HCT116 (cell line): ENCODE measurements at regions not wholly inside any gene's neighbourhood (a gene's known extent, or its start where the extent isn't known, plus 50 kb on each side); places are given as distances from the start of the nearest gene placed in this dataset.

Experiments used
- ATAC-seq: fragments of 200-7000 bp; cut with Tn5 transposase; 2 replicates; pipeline ENCODE4 v1.9.1; 2020; ENCODE audit warnings: mild to moderate bottlenecking, moderate library complexity
- BruUV-seq: library from RNA; stranded (reverse); fragments of 400-500 nt; replicated peaks from 2 replicates; lab custom pipeline; 2021; lab: Mats Ljungman, UMichigan
- CTCF ChIA-PET: fragments of 300-600 bp; sonication (Branson Sonifier 250); formaldehyde crosslinking; loops from one replicate; lab custom pipeline; 2021; ENCODE audit warnings: antibody characterized with exemption; lab: Charles Lee
- POLR2A ChIA-PET: fragments of 300-600, 350-600 bp; sonication (Branson Sonifier 250); formaldehyde crosslinking; loops from one replicate; lab custom pipeline; 2021; ENCODE audit warnings: antibody characterized with exemption; lab: Charles Lee
- RAD21 ChIA-PET, 2 experiments: fragments of 300-600 bp; sonication (Branson Sonifier 250); formaldehyde crosslinking; loops; one replicate each; lab custom pipeline; 2023; ENCODE audit warnings: low total read pairs in 2 of 2; ENCODE audit not compliant: uncharacterized antibody in 2 of 2, unreplicated experiment in 2 of 2, low non-redundant PET in 1 of 2; lab: Charles Lee
- DNase-seq: peaks from one replicate; pipeline ENCODE4 v3.0.0-alpha.2; 2010; ENCODE audit warnings: low read depth, low spot score
- H2AFZ ChIP-seq: fragments of 200-600 bp; shearing (Covaris generic), sonication (generic); 2 replicates; pipeline ENCODE4 v1.6.1; 2017; ENCODE audit warnings: low read depth, mixed run types, mixed read lengths, antibody characterized with exemption, low read length; ENCODE audit not compliant: poor library complexity, severe bottlenecking
- H3K27ac ChIP-seq: 2 replicates; pipeline ENCODE4 v1.5.1; 2012; ENCODE audit warnings: low read depth, low read length
- H3K27me3 ChIP-seq: fragments of 200-600 bp; sonication (generic); 2 replicates; pipeline ENCODE4 v1.6.1; 2016; ENCODE audit warnings: mixed run types, low read length, mixed read lengths; ENCODE audit not compliant: insufficient read depth
- H3K36me3 ChIP-seq, 2 experiments: fragments of 200-500 bp in 1 of 2; fragments of 200-600 bp in 1 of 2; sonication (Bioruptor generic) in 1 of 2; sonication (generic) in 1 of 2; 2 replicates each; pipeline versions ENCODE4 v1.5.1 to v1.6.1; 2014 to 2016; ENCODE audit warnings: low read length in 2 of 2, inconsistent platforms in 1 of 2, mixed read lengths in 1 of 2, mixed run types in 1 of 2; ENCODE audit not compliant: insufficient read depth in 2 of 2, control insufficient read depth in 1 of 2
- H3K4me1 ChIP-seq, 2 experiments: fragments of 200-600 bp in 1 of 2; sonication (generic) in 1 of 2; 2 replicates each; pipeline versions ENCODE4 v1.5.1 to v1.6.1; 2012 to 2017; ENCODE audit warnings: low read length in 2 of 2, inconsistent platforms in 1 of 2, mild to moderate bottlenecking in 1 of 2, mixed read lengths in 1 of 2, mixed run types in 1 of 2, moderate library complexity in 1 of 2; ENCODE audit not compliant: insufficient read depth in 2 of 2, control insufficient read depth in 1 of 2
- H3K4me2 ChIP-seq: fragments of 200-600 bp; sonication (generic); 2 replicates; pipeline ENCODE4 v1.6.1; 2017; ENCODE audit warnings: mixed run types, low read length, mixed read lengths
- H3K4me3 ChIP-seq, 2 experiments: fragments of 200-600 bp in 1 of 2; sonication (generic) in 1 of 2; replicated peaks in 1 of 2; 2 replicates each; pipeline ENCODE4 v1.5.1; 2011 to 2016; ENCODE audit warnings: low read length in 2 of 2, control low read depth in 1 of 2, low read depth in 1 of 2, mild to moderate bottlenecking in 1 of 2, mixed read lengths in 1 of 2, mixed run types in 1 of 2
- H3K79me2 ChIP-seq: fragments of 200-600 bp; sonication (generic); 2 replicates; pipeline ENCODE4 v1.6.1; 2017; ENCODE audit warnings: mild to moderate bottlenecking, mixed run types, low read length, moderate library complexity, mixed read lengths; ENCODE audit not compliant: insufficient read depth
- H3K9ac ChIP-seq: fragments of 200-600 bp; sonication (generic); 2 replicates; pipeline ENCODE4 v1.6.1; 2016; ENCODE audit warnings: low read length, mixed read lengths
- H3K9me2 ChIP-seq: fragments of 200-600 bp; sonication (generic), shearing (Covaris generic); 2 replicates; pipeline ENCODE4 v1.6.1; 2017; ENCODE audit warnings: mixed run types, mild to moderate bottlenecking, moderate library complexity; ENCODE audit not compliant: insufficient read depth
- H3K9me3 ChIP-seq, 2 experiments: fragments of 200-500 bp in 1 of 2; fragments of 200-600 bp in 1 of 2; sonication (Bioruptor generic) in 1 of 2; sonication (generic) in 1 of 2; 2 replicates each; pipeline ENCODE4 v1.6.1; 2014 to 2017; ENCODE audit warnings: low read length in 2 of 2, mixed read lengths in 2 of 2, inconsistent platforms in 1 of 2, low read depth in 1 of 2, mild to moderate bottlenecking in 1 of 2, mixed run types in 1 of 2, moderate library complexity in 1 of 2; ENCODE audit not compliant: control insufficient read depth in 1 of 2, insufficient read depth in 1 of 2
- H4K20me1 ChIP-seq: fragments of 200-600 bp; sonication (generic), shearing (Covaris generic); 2 replicates; pipeline ENCODE4 v1.6.1; 2017; ENCODE audit warnings: mixed run types, mild to moderate bottlenecking, moderate library complexity; ENCODE audit not compliant: insufficient read depth
- CEBPB ChIP-seq: IDR thresholded peaks from 2 replicates; pipeline ENCODE4 v1.6.1; 2012; ENCODE audit warnings: low read depth
- EGR1 ChIP-seq: IDR thresholded peaks from 2 replicates; pipeline ENCODE4 v1.6.1; 2012; ENCODE audit warnings: low read depth
- EZH2 ChIP-seq: fragments of 200-600 bp; sonication (generic); IDR thresholded peaks from 2 replicates; pipeline ENCODE4 v1.6.1; 2017; ENCODE audit warnings: antibody characterized with exemption, mixed run types
- FOSL1 ChIP-seq: IDR thresholded peaks from 2 replicates; pipeline ENCODE4 v1.6.1; 2012; ENCODE audit warnings: low read depth
- SRF ChIP-seq: IDR thresholded peaks from 2 replicates; pipeline ENCODE4 v1.6.1; 2012; ENCODE audit warnings: low read depth
- ZFX ChIP-seq: fragments of 450-650 bp; IDR thresholded peaks from 2 replicates; pipeline ENCODE4 v1.6.1; 2017
- ZNF274 ChIP-seq: fragments of 200-500 bp; sonication (Bioruptor generic); IDR thresholded peaks from 2 replicates; pipeline ENCODE4 v1.6.1; 2014; ENCODE audit warnings: mild to moderate bottlenecking, low read depth, low read length, inconsistent platforms
- intact Hi-C: fragments of 100-400 bp; cut with micrococcal nuclease; formaldehyde crosslinking; loops from 2 replicates; pipeline ENCODE4 v1.10.0; 2022
- TF ChIP-seq, protein P1 (sequence below): IDR thresholded peaks from 2 replicates; pipeline ENCODE4 v1.6.1; 2012; ENCODE audit warnings: low read depth

DNA sequence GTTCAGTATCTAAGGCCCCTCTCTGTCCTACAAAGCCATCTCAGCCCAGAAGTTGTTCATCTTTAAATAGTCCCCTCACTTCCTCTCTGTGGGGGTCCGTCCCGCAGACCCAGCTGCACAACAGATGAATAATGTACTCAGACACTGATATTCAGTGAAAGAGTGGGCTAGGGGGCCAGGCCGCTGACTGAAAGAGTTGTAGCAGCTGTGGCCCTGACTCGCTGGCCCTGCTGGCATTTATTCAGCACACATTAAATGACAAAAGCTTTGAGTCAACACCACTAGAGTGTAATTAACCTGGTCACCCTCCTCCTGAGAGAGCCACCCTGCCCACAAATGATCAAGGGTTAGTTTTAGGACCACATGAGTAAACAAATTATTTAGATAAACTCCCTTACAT lies 76.3 kb downstream of the MED10 start:
- Histone ChIP-seq H3K27me3 (peaks cover 4% of the 10 kb centered on the region; the same call in 1 of the 2 replicates), H3K36me3 (no peaks in the 10 kb centered on the region), H3K4me3 (no peak overlapping the region), H4K20me1 (no peaks in the 10 kb centered on the region; the same call in 1 of the 2 replicates), H3K27ac (no peak overlapping the region), H3K4me2 (no peak overlapping the region), H3K79me2 (no peaks in the 10 kb centered on the region)
- POLR2A ChIA-PET: no interaction called here
- no peak for TF ChIP-seq EGR1
- TF ChIP-seq ZFX: no peak
- no peak for TF ChIP-seq EZH2
- TF ChIP-seq SRF: no peak
- TF ChIP-seq, protein P1, sequence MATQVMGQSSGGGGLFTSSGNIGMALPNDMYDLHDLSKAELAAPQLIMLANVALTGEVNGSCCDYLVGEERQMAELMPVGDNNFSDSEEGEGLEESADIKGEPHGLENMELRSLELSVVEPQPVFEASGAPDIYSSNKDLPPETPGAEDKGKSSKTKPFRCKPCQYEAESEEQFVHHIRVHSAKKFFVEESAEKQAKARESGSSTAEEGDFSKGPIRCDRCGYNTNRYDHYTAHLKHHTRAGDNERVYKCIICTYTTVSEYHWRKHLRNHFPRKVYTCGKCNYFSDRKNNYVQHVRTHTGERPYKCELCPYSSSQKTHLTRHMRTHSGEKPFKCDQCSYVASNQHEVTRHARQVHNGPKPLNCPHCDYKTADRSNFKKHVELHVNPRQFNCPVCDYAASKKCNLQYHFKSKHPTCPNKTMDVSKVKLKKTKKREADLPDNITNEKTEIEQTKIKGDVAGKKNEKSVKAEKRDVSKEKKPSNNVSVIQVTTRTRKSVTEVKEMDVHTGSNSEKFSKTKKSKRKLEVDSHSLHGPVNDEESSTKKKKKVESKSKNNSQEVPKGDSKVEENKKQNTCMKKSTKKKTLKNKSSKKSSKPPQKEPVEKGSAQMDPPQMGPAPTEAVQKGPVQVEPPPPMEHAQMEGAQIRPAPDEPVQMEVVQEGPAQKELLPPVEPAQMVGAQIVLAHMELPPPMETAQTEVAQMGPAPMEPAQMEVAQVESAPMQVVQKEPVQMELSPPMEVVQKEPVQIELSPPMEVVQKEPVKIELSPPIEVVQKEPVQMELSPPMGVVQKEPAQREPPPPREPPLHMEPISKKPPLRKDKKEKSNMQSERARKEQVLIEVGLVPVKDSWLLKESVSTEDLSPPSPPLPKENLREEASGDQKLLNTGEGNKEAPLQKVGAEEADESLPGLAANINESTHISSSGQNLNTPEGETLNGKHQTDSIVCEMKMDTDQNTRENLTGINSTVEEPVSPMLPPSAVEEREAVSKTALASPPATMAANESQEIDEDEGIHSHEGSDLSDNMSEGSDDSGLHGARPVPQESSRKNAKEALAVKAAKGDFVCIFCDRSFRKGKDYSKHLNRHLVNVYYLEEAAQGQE: no peak
- TF ChIP-seq ZNF274: no peak
- no peak for TF ChIP-seq CEBPB
- TF ChIP-seq FOSL1: no peak
- TF ChIP-seq, all 23 proteins: peak for 0
- H3K4me1 ChIP-seq: no peaks in the 10 kb centered on the region
- ATAC-seq: no peak
- intact Hi-C loops: no loop called here
- ChIA-PET RAD21 (no interaction called here), CTCF (no interaction called here)
- no peak overlapping the region for H3K9ac ChIP-seq
- no TSS peak for BruUV-seq
- H3K9me2 ChIP-seq: no peaks in the 10 kb centered on the region
- H2AFZ ChIP-seq: no peak overlapping the region
- DNase-seq: no peak
- no peaks in the 10 kb centered on the region for H3K9me3 ChIP-seq
